PC-9 (cell line): ENCODE measurements at regions not wholly inside any gene's neighbourhood (a gene's known extent, or its start where the extent isn't known, plus 50 kb on each side); places are given as distances from the start of the nearest gene placed in this dataset.

Source experiments
- BruUV-seq: library from RNA; stranded (reverse); fragments of 400-500 nt; replicated peaks from 2 replicates; lab custom pipeline; 2021; lab: Mats Ljungman, UMichigan
- CTCF ChIA-PET: fragments of 300-600 bp; sonication (Branson Sonifier 250); formaldehyde crosslinking; loops from one replicate; lab custom pipeline; 2022; ENCODE audit warnings: antibody characterized with exemption; lab: Charles Lee
- POLR2A ChIA-PET: fragments of 300-600 bp; sonication (Branson Sonifier 250); formaldehyde crosslinking; loops from one replicate; lab custom pipeline; 2022; ENCODE audit warnings: antibody characterized with exemption; ENCODE audit not compliant: unreplicated experiment; lab: Charles Lee
- DNase-seq, 2 experiments: peaks; one replicate each; pipeline versions ENCODE4 v3.0.0 to v3.0.0-alpha.2; 2015 to 2022; ENCODE audit warnings: mixed read lengths in 1 of 2
- H2AFZ ChIP-seq: fragments of 200-600 bp; sonication (generic); 2 replicates; pipeline ENCODE4 v1.8.1; 2017; ENCODE audit warnings: antibody characterized with exemption
- H3F3A ChIP-seq: fragments of 200-600 bp; sonication (generic); 2 replicates; pipeline ENCODE4 v1.8.1; 2017; ENCODE audit warnings: antibody characterized with exemption, mild to moderate bottlenecking, low read depth; ENCODE audit not compliant: insufficient read depth
- H3K27ac ChIP-seq: fragments of 200-600 bp; sonication (generic); 2 replicates; pipeline ENCODE4 v1.6.1; 2016; ENCODE audit warnings: mixed run types
- H3K27me3 ChIP-seq: fragments of 200-600 bp; sonication (generic); 2 replicates; pipeline ENCODE4 v1.6.1; 2016; ENCODE audit warnings: low read depth, mixed run types; ENCODE audit not compliant: insufficient read depth
- H3K36me3 ChIP-seq: fragments of 200-600 bp; sonication (generic); 2 replicates; pipeline ENCODE4 v1.6.1; 2016; ENCODE audit warnings: low read depth, mixed run types
- H3K4me1 ChIP-seq: fragments of 200-600 bp; sonication (generic); replicated peaks from 2 replicates; pipeline ENCODE4 v1.6.1; 2016; ENCODE audit warnings: mixed run types; ENCODE audit not compliant: insufficient read depth
- H3K4me2 ChIP-seq: fragments of 200-600 bp; sonication (generic); 2 replicates; pipeline ENCODE4 v1.6.1; 2017; ENCODE audit warnings: mixed run types
- H3K4me3 ChIP-seq: fragments of 200-600 bp; sonication (generic); 2 replicates; pipeline ENCODE4 v1.6.1; 2016; ENCODE audit warnings: mixed run types
- H3K79me2 ChIP-seq: fragments of 200-600 bp; sonication (generic); 2 replicates; pipeline ENCODE4 v1.6.1; 2017; ENCODE audit warnings: low read depth, mixed run types
- H3K9me2 ChIP-seq: fragments of 200-600 bp; sonication (generic); 2 replicates; pipeline ENCODE4 v1.8.1; 2017; ENCODE audit warnings: mild to moderate bottlenecking; ENCODE audit not compliant: insufficient read depth
- H3K9me3 ChIP-seq: fragments of 200-600 bp; sonication (generic); 2 replicates; pipeline ENCODE4 v1.8.1; 2016; ENCODE audit warnings: low read depth; ENCODE audit not compliant: insufficient read depth
- H4K20me1 ChIP-seq: fragments of 200-600 bp; sonication (generic); 2 replicates; pipeline ENCODE4 v1.8.1; 2017; ENCODE audit not compliant: insufficient read depth
- EZH2 ChIP-seq: fragments of 200-600 bp; sonication (generic); IDR thresholded peaks from 2 replicates; pipeline ENCODE4 v1.8.0; 2017; ENCODE audit warnings: antibody characterized with exemption, low read depth
- intact Hi-C: fragments of 100-400 bp; cut with micrococcal nuclease; formaldehyde crosslinking; loops from one replicate; pipeline ENCODE4 v1.10.0; 2022; ENCODE audit not compliant: unreplicated experiment
- TF ChIP-seq, protein P1 (sequence below): fragments of 200-600 bp; sonication (generic); conservative IDR thresholded peaks from 2 replicates; pipeline ENCODE4 v1.6.1; 2017; ENCODE audit warnings: mixed run types, antibody characterized with exemption, mild to moderate bottlenecking, moderate library complexity

DNA sequence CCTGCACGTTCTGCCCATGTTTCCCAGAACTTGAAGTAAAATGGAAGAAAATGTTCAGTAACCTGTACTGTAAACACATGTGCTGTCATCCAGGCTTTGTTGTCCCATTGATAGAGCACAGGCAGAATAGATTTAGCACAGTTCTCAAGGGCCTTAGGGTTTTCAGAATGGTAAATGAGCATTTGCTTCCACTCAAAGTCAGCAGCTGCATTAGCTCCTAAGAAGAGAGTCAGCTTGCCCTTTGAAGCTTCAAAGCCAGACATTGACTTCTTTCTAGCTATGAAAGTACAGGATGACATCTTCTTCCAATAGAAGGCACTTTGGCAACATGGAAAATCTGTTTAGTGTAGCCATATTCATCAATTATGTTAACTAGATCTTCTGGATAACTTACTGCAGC lies 76.2 kb upstream of the TMEM108 start:
- no peaks in the 10 kb centered on the region for H4K20me1 ChIP-seq
- no TSS peak for BruUV-seq

DNA sequence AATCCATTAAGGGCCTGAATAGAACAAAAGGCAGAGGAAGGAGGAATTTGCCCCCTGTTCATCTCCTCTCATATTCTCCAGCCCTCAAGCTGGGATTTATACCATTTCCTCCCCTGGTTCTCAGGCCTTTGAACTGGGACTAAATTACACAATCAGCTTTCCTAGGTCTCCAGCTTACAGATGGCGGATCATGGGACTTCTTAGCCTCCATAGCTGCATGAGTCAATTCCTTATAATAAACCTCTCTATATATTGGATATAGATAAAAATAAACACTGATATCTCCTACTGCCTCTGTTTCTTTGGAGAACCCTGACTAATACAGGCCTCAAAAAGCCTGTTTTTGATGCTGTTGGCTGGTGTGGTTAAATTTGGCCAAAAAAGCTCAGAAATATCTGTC lies 84.5 kb upstream of the TMEM108 start:
- Histone ChIP-seq H4K20me1 (no peaks in the 10 kb centered on the region), H3K4me3 (no peak overlapping the region), H3K27me3 (no peaks in the 10 kb centered on the region), H3K36me3 (no peaks in the 10 kb centered on the region), H3K9me2 (no peaks in the 10 kb centered on the region), H3K79me2 (no peaks in the 10 kb centered on the region), H3K9me3 (no peaks in the 10 kb centered on the region), H3K27ac (no peak overlapping the region), H2AFZ (no peak overlapping the region), H3F3A (no peaks in the 10 kb centered on the region), H3K4me1 (no peaks in the 10 kb centered on the region), H3K4me2 (no peak overlapping the region)
- TF ChIP-seq, protein P1, sequence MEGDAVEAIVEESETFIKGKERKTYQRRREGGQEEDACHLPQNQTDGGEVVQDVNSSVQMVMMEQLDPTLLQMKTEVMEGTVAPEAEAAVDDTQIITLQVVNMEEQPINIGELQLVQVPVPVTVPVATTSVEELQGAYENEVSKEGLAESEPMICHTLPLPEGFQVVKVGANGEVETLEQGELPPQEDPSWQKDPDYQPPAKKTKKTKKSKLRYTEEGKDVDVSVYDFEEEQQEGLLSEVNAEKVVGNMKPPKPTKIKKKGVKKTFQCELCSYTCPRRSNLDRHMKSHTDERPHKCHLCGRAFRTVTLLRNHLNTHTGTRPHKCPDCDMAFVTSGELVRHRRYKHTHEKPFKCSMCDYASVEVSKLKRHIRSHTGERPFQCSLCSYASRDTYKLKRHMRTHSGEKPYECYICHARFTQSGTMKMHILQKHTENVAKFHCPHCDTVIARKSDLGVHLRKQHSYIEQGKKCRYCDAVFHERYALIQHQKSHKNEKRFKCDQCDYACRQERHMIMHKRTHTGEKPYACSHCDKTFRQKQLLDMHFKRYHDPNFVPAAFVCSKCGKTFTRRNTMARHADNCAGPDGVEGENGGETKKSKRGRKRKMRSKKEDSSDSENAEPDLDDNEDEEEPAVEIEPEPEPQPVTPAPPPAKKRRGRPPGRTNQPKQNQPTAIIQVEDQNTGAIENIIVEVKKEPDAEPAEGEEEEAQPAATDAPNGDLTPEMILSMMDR, result no peak
- TF ChIP-seq EZH2, result no peak
- POLR2A ChIA-PET, result no interaction called here
- BruUV-seq, result no TSS peak
- intact Hi-C loops, result no loop called here
- CTCF ChIA-PET, result no interaction called here
- DNase-seq, result no peak

More for the DNA sequence above, 76.2 kb upstream of the TMEM108 start:
- no peaks in the 10 kb centered on the region for H3K36me3 ChIP-seq
- POLR2A ChIA-PET, result no interaction called here
- H3K4me3 ChIP-seq, result no peak overlapping the region
- no peaks in the 10 kb centered on the region for H3K27me3 ChIP-seq
- no peak overlapping the region; the same call in 1 of the 2 replicates for H2AFZ ChIP-seq
- no peaks in the 10 kb centered on the region for H3K4me1 ChIP-seq
- H3K9me3 ChIP-seq, result no peaks in the 10 kb centered on the region; the same call in 1 of the 2 replicates
- CTCF ChIA-PET, result no interaction called here
- DNase-seq, result no peak
- H3F3A ChIP-seq, result no peaks in the 10 kb centered on the region
- no peak overlapping the region for H3K4me2 ChIP-seq
- H3K27ac ChIP-seq, result no peak overlapping the region
- no peaks in the 10 kb centered on the region for H3K9me2 ChIP-seq
- intact Hi-C loops, result no loop called here
- H3K79me2 ChIP-seq, result no peaks in the 10 kb centered on the region
- TF ChIP-seq, protein P1, result no peak
- no peak for TF ChIP-seq EZH2

DNA sequence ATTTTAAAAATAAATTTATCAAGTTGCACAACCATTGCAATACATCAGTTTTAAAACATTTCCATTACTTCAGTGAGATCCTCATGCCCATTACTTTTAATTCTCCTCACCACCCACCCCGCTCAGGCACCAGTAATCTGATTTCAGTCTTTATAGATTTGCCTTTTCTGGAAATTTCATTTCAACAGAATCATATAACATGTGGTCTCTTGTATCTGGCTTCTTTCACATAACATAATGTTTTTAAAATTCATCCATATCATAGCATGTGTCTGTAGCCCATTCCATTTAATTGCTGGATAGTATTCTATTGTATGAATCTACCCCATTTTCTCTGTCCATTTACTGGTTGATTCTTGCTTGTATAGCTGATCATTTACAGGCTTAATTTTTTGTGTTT lies 110.3 kb upstream of the TMEM108 start:
- no peaks in the 10 kb centered on the region for H3K4me1 ChIP-seq
- no peaks in the 10 kb centered on the region for H3K36me3 ChIP-seq
- TF ChIP-seq, protein P1, result no peak
- no peak for TF ChIP-seq EZH2
- no peaks in the 10 kb centered on the region for H3K9me3 ChIP-seq
- H2AFZ ChIP-seq, result no peak overlapping the region
- peaks cover 22% of the 10 kb centered on the region for H3K27me3 ChIP-seq
- no peaks in the 10 kb centered on the region for H4K20me1 ChIP-seq
- no peak overlapping the region for H3K4me3 ChIP-seq
- no peak for DNase-seq
- BruUV-seq, result no TSS peak
- H3K4me2 ChIP-seq, result no peak overlapping the region
- H3K79me2 ChIP-seq, result no peaks in the 10 kb centered on the region
- intact Hi-C loops, result no loop called here
- no peaks in the 10 kb centered on the region for H3K9me2 ChIP-seq
- CTCF ChIA-PET, result no interaction called here
- H3K27ac ChIP-seq, result no peak overlapping the region
- POLR2A ChIA-PET, result no interaction called here
- no peaks in the 10 kb centered on the region for H3F3A ChIP-seq
